Loucy (cell line): ENCODE measurements at regions not wholly inside any gene's neighbourhood (a gene's known extent, or its start where the extent isn't known, plus 50 kb on each side); places are given as distances from the start of the nearest gene placed in this dataset.

Experiments
- H2AFZ ChIP-seq: fragments of 200-600 bp; sonication (generic); 2 replicates; pipeline ENCODE4 v1.6.0; 2016; ENCODE audit warnings: antibody characterized with exemption, mild to moderate bottlenecking, low read length, moderate library complexity
- H3F3A ChIP-seq: fragments of 200-600 bp; 2 replicates; pipeline ENCODE4 v1.6.0; 2016; ENCODE audit warnings: antibody characterized with exemption, low read depth, mild to moderate bottlenecking
- H3K27me3 ChIP-seq: fragments of 200-600 bp; sonication (generic); 2 replicates; pipeline ENCODE4 v1.6.1; 2014; ENCODE audit warnings: low read length, mild to moderate bottlenecking; ENCODE audit not compliant: insufficient read depth, poor library complexity, severe bottlenecking
- H3K36me3 ChIP-seq: fragments of 200-600 bp; sonication (generic); 2 replicates; pipeline ENCODE4 v1.6.1; 2016; ENCODE audit warnings: low read length; ENCODE audit not compliant: insufficient read depth
- H3K4me1 ChIP-seq: fragments of 200-600 bp; sonication (generic); 2 replicates; pipeline ENCODE4 v1.5.1; 2014; ENCODE audit warnings: low read length, mild to moderate bottlenecking; ENCODE audit not compliant: insufficient read depth, poor library complexity, severe bottlenecking
- H3K4me2 ChIP-seq: fragments of 200-600 bp; sonication (generic); 2 replicates; pipeline ENCODE4 v1.6.0; 2014; ENCODE audit warnings: antibody characterized with exemption, low read length, low read depth, mild to moderate bottlenecking; ENCODE audit not compliant: poor library complexity, severe bottlenecking
- H3K4me3 ChIP-seq: fragments of 200-600 bp; sonication (generic); 2 replicates; pipeline ENCODE4 v1.5.1; 2014; ENCODE audit warnings: low read length, mild to moderate bottlenecking, mixed read lengths; ENCODE audit not compliant: poor library complexity, severe bottlenecking
- H3K79me2 ChIP-seq: fragments of 200-600 bp; sonication (generic); 2 replicates; pipeline ENCODE4 v1.6.1; 2014; ENCODE audit warnings: low read length; ENCODE audit not compliant: insufficient read depth
- H3K9ac ChIP-seq: fragments of 200-600 bp; sonication (generic); 2 replicates; pipeline ENCODE4 v1.6.0; 2014; ENCODE audit warnings: mild to moderate bottlenecking, low read depth, low read length, moderate library complexity; ENCODE audit not compliant: poor library complexity, severe bottlenecking
- H3K9me2 ChIP-seq: fragments of 200-600 bp; sonication (generic); replicated peaks from 2 replicates; pipeline ENCODE4 v1.6.1; 2016; ENCODE audit warnings: low read depth, low read length, mixed read lengths
- H3K9me3 ChIP-seq: fragments of 200-600 bp; sonication (generic); 2 replicates; pipeline ENCODE4 v1.6.1; 2014; ENCODE audit warnings: mild to moderate bottlenecking, antibody characterized with exemption, low read length, low read depth; ENCODE audit not compliant: insufficient read depth
- H4K20me1 ChIP-seq: fragments of 200-600 bp; sonication (generic); 2 replicates; pipeline ENCODE4 v1.6.0; 2014; ENCODE audit warnings: antibody characterized with exemption, low read length, mild to moderate bottlenecking; ENCODE audit not compliant: insufficient read depth, poor library complexity, severe bottlenecking
- EZH2phosphoT487 ChIP-seq: fragments of 200-600 bp; IDR thresholded peaks from 2 replicates; pipeline ENCODE4 v1.6.1; 2018; ENCODE audit warnings: antibody characterized with exemption, mild to moderate bottlenecking, moderate library complexity, borderline replicate concordance
- TF ChIP-seq, protein P1 (sequence below): fragments of 200-600 bp; sonication (generic); conservative IDR thresholded peaks from 2 replicates; pipeline ENCODE4 v1.5.1; 2014; ENCODE audit warnings: mild to moderate bottlenecking, antibody characterized with exemption, low read length

DNA sequence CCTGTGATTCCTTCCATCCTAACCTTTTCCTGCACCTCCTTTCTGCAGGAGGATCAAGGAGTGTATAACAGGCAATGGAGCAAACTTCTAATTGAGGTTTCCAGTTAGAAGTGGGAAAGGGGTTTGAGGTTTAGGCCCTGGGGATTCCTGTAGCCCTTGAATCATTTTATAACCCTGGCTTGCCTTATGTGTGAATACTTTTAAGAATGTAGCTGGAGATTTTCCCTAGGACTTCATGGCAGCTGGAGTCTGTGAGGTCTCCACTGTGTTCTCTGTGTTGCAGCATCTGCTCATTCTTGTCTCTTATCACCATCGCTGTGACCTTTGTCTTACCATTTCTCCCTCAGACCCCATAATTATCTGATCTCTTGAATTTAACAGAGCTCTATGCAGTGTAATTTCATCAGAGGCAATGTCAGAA, 370.2 kb upstream of the SLC14A2 start:
- TF ChIP-seq, protein P1, sequence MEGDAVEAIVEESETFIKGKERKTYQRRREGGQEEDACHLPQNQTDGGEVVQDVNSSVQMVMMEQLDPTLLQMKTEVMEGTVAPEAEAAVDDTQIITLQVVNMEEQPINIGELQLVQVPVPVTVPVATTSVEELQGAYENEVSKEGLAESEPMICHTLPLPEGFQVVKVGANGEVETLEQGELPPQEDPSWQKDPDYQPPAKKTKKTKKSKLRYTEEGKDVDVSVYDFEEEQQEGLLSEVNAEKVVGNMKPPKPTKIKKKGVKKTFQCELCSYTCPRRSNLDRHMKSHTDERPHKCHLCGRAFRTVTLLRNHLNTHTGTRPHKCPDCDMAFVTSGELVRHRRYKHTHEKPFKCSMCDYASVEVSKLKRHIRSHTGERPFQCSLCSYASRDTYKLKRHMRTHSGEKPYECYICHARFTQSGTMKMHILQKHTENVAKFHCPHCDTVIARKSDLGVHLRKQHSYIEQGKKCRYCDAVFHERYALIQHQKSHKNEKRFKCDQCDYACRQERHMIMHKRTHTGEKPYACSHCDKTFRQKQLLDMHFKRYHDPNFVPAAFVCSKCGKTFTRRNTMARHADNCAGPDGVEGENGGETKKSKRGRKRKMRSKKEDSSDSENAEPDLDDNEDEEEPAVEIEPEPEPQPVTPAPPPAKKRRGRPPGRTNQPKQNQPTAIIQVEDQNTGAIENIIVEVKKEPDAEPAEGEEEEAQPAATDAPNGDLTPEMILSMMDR = no peak
- no peak for TF ChIP-seq EZH2phosphoT487
- no peak overlapping the region for H3K4me3 ChIP-seq
- H2AFZ ChIP-seq = no peak overlapping the region
- no peak overlapping the region for H3K9ac ChIP-seq
- H3K79me2 ChIP-seq = no peaks in the 10 kb centered on the region
- no peaks in the 10 kb centered on the region for H3F3A ChIP-seq
- no peak overlapping the region for H3K4me2 ChIP-seq
- no peaks in the 10 kb centered on the region for H4K20me1 ChIP-seq
- H3K27me3 ChIP-seq = no peaks in the 10 kb centered on the region
- no peaks in the 10 kb centered on the region for H3K36me3 ChIP-seq
- no peaks in the 10 kb centered on the region for H3K9me3 ChIP-seq
- peaks cover 30% of the 10 kb centered on the region for H3K4me1 ChIP-seq
- H3K9me2 ChIP-seq = no peaks in the 10 kb centered on the region

DNA sequence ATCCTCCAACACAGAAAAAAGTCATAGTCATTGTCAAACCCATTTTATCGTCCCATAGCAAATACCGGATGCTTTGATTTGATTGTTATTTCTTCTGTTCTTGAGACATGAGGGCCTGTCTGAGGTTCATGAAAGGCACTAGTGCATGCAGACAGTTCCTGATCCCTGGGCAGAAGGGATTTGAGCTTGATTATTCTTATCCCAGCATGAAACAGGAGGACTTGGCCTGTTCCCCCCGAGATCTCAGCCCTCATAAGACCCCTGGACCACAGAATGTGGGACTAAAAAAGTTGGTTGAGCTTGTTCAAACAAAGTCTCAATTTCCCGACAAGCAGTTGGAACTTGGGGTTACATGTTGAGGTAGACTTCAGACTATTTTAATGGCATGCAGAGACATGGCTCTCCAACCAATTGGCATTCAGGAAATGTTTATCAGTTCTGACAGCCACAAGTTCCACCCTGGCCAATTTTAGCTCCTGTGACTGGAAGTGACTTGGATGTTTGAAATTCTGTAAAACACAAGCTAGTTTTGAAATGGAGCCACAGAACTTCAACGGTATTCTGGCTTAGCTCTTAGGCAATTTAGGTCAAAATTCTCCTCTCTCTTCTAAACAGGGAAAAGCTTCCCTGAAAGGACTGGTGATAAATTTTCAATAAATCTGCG, 366.9 kb upstream of the SLC14A2 start:
- H3K9me2 ChIP-seq = no peaks in the 10 kb centered on the region
- H3K27me3 ChIP-seq = no peaks in the 10 kb centered on the region
- no peak overlapping the region for H3K4me2 ChIP-seq
- no peaks in the 10 kb centered on the region for H4K20me1 ChIP-seq
- H3K9ac ChIP-seq = no peak overlapping the region
- H2AFZ ChIP-seq = no peak overlapping the region
- no peaks in the 10 kb centered on the region for H3K79me2 ChIP-seq
- H3K4me3 ChIP-seq = no peak overlapping the region
- H3K4me1 ChIP-seq = peaks cover 33% of the 10 kb centered on the region
- no peaks in the 10 kb centered on the region for H3K36me3 ChIP-seq
- H3F3A ChIP-seq = no peaks in the 10 kb centered on the region
- no peak for TF ChIP-seq EZH2phosphoT487
- TF ChIP-seq, protein P1 = no peak
- no peaks in the 10 kb centered on the region for H3K9me3 ChIP-seq

DNA sequence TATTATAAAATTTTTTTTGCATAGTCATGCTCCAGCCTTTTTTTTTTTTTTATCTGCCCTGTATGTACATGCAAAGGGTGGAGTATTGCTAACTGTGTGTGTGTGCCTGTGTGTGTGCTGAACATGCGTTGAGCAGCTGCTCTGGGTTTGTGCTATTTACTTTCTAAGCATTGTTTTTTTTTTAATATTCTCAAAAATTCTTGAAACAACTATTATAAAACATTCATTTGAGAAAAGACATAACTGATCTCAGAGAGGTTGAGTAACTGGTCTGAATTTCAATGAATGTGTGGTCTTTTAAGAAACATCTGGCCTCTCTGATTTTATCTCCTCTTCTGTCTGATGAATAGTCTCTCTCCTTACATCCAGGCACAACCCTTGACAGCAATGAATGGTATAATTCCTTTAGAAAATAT, 366.0 kb upstream of the SLC14A2 start:
- no peaks in the 10 kb centered on the region for H3K36me3 ChIP-seq
- H3K9ac ChIP-seq = no peak overlapping the region
- no peak for TF ChIP-seq EZH2phosphoT487
- TF ChIP-seq, protein P1 = no peak
- H3K4me2 ChIP-seq = no peak overlapping the region
- no peaks in the 10 kb centered on the region for H3K9me2 ChIP-seq
- H3F3A ChIP-seq = no peaks in the 10 kb centered on the region
- H3K9me3 ChIP-seq = no peaks in the 10 kb centered on the region
- H3K4me3 ChIP-seq = no peak overlapping the region
- H3K4me1 ChIP-seq = peaks cover 33% of the 10 kb centered on the region
- no peaks in the 10 kb centered on the region for H3K79me2 ChIP-seq
- no peaks in the 10 kb centered on the region for H4K20me1 ChIP-seq
- H3K27me3 ChIP-seq = no peaks in the 10 kb centered on the region
- H2AFZ ChIP-seq = no peak overlapping the region
